HG03460 (cell line): ENCODE measurements at regions not wholly inside any gene's neighbourhood (a gene's known extent, or its start where the extent isn't known, plus 50 kb on each side); places are given as distances from the start of the nearest gene placed in this dataset.
"Not testable (repeated sequence)": the region's sequence is repeated elsewhere in the genome, so short reads cannot be mapped to it uniquely, and the experiment has no call there.

ENCODE experiments used
- ATAC-seq: cut with Tn5 transposase; IDR thresholded peaks from one replicate; pipeline ENCODE4 v1.9.1; 2021; ENCODE audit not compliant: unreplicated experiment

DNA sequence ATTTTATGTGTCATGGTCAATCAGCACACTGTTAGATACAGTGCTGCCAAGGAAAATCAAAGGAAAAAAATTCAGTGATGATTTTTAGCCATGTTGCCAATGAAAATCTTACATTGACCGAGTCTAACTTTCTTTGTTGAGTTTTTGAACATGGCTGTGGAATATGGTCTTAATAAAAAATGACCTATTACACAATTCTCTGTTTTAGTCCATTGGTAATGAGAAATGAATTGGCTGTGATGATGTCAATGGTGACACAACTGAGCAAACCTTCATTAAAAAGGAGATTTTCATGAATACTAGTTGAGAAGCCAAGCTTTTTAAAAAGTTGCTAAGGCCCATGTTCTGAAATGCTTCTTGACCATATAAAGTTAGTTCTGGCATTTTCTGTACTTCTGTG, 225.9 kb upstream of the GYPA start:
- ATAC-seq = no peak

DNA sequence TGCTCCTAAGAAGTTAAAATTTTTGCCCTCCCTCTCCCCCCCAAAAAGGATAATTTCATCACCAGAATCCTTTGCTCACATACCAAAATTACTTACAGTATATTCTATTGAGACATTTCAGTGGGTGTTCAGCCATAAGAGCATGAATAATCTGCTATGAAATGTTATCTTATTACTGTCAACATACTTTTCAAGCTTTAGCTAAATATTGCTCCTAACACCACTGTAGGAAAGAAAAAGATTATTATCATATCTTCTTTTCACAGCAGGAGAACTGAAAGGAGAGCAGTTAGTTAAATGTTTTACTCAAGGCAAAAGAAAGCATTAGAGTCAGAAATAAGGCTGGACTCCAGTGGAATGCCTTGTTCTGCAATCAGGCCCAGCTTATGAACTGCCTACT, 231.0 kb upstream of the GYPA start:
- ATAC-seq = no peak

DNA sequence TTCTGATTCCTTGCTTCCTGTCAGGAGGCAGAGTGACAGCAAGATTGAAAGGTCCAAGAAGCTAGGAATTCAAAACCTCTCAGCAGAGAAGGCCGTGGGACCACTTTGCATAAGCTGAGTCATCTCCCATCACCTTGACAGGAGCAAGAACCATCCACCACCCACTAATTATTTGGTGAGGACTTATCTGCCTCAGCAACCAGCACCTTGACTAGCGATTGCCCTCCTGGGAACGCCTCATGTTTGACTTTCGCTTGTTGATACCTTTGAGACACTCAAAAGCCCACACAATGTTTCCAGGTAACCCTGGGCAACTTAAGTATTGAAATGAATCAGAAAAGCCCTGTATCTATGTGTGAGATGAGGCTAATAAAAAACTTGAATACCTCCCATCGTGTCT, 233.5 kb upstream of the GYPA start:
- peak; percentile 92 for ATAC-seq

DNA sequence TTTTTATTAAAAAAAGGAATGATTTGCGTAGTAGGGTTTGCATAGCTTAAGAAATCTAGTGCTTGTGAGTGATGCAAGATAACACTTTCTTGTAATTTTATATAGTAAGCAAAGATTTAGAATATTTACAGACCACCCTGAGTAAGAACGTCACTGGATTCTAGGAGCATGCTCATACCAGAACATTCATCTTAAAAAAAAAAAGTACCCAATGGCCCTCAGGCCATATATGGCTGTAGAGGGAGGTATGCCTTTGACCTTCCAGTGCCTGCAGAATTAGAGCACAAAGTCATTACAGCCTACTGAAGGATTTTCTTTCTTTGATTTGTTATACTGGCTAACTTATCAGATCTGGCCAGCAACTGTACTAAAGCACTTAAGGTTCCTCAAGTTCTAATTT, 236.3 kb upstream of the GYPA start:
- ATAC-seq = no peak

DNA sequence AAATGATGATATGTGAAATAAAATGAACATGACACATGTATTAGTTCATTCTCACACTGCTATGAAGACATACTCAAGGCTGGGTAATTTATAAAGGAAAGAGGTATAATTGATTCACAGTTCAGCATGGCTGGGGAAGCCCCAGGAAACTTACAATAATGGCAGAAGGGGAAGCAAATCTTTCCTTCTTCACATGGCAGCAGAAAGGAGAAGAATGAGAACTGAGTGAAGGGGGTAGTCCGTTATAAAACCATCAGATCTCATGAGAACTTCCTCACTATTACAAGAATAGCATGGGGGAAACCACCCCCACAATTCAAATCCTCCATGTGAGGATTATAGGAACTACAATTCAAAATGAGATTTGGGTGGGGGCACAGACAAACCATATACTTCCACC, 243.9 kb upstream of the GYPA start:
- no peak for ATAC-seq

DNA sequence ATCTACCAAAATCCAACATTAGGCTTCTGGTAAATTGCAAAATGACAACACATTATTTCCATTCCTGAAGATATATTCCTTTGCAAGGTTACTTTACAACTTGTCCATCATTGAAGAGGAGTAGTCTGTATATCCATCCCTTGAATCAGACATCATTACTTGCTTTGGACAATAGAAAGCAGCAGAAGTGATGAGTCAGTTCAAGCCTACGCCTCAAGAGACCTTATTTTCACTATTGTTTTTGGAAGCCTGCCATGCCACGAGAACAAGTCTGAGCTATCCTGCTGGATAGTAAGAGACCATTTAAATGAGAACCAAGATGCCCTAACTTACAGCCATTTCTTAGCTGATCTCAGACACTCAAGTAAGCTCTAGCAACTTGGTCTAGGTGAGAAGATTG, 246.0 kb upstream of the HHIP start:
- ATAC-seq = peak; percentile 65

DNA sequence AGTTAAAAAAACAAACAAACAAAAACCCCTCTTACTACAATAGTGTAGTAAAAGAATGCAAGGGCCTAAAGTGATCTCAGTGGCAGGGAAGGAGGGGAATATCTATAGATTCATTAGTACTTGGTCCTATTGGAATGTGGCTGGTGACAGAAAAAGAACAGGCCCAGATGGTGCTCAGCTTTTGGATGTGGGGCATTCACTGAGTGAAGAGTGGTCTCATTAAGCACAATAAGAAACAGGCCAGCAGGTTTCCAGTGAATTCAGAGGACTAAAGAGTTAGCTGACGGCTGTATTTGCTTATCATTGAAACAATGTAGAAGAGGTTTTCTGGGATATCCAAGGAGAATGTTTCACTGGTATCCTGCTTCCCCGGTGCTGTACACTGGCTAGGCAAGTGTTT, 243.8 kb upstream of the HHIP start:
- ATAC-seq = no peak

DNA sequence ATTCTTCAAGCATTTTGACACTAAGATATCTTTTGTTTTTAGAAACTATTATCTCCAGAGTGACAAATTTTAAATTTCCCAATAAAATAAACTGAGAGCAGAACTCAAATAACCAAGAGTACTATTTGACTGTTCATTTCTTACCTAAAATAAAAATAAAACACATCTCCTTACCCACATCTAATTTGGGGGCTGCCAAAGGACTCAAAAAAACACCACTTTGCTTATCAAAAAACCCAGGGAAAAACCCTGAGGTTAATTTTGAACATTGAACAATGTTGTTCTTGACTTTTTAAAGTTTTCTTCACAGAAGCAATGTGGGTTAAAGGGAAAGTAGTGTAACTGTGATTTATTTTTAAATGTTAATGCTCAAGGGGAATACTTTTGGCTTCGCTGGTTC, 243.0 kb upstream of the HHIP start:
- ATAC-seq = no peak

DNA sequence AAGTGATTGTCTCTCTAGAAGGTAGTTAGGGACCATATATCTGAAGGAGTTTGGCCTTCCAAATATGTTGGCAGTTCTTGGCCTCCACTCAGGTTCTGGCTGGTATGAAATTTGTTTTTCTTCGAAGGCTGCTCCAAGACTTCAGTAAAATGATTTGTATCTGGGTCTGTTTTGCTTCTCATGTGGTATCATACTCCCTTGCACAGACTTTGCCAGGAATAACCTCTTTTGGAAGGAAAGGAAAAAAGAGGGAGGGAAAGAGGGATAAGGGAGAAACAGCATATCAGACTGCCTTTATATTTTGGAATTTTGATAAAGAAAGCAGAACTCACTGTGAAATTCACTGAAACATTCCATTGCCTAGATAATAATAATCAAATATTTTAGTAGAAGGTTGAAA, 242.1 kb upstream of the HHIP start:
- no peak for ATAC-seq

DNA sequence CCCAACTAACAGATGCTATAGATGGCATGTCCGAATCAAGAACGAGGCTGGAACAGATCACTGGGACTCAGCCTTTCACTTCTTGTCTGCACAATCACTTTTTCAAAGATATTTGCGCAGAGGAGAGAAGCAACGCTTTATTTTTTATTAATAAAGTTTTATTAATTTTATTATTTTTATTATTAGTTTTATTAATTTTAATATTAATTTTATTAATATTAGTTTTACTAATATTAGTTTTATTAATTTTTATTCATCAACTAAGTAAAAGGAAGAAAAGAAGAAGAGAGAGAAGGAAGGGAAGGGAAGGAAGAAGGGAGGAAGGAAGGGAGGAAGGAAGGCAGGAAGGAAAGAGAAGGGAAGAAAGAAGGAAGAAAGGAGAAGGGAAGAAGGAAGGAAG, 236.4 kb upstream of the HHIP start:
- ATAC-seq = no peak

DNA sequence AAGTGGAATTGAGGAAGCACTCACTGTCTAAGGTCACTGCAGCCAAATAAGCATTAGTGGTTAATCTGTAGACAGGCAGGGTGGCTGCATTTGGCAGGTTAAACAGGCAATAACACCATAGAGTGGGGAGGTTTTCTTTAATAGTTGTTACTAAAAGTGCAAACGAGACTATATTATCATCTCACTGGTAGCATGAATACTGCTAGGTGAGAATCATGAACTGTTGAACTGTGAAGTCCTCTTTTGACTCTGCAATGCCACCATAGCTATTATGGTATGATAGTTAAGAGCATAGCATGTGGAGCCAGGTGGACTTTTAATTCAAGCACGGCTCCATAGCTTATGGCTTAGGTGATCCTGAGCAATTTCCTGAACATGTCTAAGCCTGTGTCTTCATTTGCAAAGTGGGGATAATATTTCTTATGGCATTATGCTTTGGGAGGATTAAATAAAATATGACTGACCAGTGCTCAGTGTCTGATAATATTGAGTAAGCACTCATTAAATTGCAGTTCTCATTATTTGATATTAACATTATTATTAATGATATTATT, 235.6 kb upstream of the HHIP start:
- ATAC-seq = no peak

DNA sequence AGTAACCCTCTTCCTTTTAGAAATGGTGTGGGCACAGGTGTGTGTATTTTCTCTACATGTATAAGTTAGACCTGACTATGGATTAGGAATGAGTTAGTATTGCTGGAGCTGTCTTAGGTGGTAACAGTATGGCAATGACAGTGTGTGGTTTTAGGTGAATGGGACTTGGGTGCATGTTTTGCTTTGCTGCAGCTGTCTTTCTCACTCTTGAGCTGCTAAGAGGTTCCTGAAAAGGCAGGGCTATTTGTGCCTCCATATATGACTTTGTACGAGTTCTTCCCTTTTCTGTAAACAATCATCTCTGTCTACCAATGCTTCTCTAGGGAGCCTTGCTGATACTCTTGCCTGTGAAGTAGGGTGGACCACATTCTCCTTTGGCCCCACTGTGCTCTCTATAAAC, 234.8 kb upstream of the HHIP start:
- ATAC-seq = no peak

DNA sequence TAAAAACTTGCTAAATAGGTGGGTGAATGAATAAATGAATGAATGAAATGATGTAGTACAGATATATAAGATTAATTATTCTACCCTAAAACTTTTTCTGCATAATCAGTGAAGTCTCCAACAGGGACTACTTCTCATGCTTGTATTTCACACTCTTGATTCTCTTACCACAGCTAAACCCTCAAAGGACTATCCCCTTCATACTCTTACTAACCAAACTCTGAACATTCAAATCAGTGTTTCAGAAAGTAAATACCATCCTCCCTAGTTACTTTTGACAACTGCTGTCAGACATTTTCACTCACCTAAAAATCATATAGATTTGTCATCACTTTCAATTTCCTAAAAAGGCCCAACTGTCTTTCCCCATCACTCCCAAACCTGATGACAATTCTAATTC, 234.3 kb upstream of the HHIP start:
- ATAC-seq = no peak

DNA sequence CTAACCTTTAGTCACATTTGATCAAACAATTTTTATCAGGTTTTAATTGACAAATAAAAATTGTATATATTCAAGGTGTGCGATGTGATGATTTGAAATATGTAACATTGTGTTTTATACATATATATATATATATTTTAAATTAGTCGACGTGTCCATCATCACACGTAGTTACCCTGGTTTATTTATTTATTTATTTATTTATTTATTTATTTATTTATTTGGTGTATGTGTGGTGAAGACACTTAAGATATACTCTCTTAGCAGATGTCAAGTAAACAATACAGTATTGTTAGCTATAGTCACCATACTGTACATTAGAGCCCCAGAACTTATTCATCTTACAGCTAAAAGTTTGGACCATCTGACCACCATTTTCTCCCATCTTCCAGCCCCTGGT, 224.9 kb upstream of the HHIP start:
- ATAC-seq = no peak

DNA sequence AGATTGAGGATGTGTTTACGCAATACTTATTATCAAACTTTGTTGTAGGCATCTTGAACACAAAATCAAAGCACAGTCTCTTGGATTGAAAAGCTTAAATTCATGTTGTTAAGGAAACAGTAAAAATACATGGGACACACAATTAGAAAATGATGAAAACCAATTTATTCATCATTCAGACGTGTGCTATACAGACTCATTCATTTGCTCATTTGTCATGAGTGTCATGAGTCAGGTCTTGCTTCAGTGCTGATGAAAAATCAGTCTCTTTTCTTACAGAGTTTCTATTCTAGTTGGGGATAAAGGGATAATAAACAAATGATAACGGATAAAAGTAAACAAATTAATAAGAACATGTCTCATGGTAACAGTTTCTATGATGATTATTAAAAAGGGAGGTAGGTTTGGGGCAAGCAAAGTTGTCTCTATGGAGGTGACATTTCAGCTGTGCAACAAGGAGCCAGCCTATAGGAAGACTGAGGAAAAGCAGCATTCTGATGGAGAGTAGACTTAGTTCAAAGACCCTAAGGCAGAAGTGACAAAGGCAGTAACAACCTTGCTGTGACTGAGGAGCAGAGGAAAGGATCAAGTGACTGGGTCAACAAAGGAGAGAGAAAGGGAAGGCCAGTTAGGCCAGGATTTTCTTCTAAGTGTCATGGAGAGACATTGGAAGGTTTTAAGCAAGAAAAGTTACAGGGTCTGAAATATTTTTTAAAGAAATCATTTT, 224.0 kb upstream of the HHIP start:
- ATAC-seq = no peak

DNA sequence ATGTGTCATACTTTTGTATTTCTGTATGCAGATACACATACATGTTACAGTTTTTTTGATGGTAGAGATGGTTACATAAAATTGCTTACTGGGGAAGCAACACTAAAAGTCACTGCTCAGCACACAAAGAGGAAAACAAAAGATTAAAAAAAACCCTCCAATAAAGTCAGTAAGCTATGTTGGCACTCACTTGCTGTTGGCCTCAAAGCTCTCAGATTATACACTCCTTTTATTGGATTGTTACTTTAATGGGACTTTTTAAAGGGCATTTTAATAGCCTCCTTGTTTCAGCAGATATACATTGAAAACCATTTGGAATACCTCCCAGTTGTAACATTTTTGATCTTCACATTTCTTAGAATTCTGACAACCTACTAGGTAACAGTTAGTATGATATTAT, 222.0 kb upstream of the HHIP start:
- no peak for ATAC-seq

DNA sequence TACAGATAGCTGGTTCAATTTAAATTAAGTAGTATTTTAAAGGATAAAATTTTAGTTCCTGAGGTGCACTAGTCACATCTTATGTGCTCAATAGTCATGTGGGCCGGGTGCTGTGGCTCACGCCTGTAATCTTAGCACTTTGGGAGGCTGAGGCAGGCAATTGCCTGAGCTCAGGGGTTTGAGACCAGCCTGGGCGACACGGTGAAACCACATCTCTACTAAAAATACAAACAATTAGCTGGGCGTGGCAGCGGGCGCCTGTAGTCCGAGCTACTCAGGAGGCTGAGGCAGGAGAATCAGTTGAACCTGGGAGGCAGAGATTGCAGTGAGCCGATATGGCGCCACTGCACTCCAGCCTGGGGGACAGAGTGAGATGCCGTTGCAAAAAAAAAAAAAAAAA, 219.9 kb upstream of the HHIP start:
- not testable (repeated sequence) for ATAC-seq

DNA sequence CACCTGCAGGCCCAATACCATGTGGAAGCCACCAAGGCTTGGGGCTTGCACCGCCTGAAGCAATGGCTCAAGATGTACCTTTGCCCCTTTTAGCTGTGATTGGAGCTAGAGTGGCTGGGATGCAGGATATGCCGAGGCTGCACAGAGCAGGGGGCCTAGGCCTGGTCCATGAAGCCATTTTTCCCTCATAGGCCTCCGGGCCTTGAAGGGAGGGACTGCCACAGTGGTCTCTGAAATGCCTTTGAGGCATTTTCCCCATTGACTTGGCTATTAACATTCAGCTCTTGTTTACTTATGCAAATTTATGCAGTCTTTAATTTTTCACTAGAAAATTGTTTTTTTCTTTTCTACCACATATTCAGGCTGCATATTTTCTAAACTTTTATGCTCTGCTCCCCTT, 203.2 kb upstream of the HHIP start:
- ATAC-seq = no peak

DNA sequence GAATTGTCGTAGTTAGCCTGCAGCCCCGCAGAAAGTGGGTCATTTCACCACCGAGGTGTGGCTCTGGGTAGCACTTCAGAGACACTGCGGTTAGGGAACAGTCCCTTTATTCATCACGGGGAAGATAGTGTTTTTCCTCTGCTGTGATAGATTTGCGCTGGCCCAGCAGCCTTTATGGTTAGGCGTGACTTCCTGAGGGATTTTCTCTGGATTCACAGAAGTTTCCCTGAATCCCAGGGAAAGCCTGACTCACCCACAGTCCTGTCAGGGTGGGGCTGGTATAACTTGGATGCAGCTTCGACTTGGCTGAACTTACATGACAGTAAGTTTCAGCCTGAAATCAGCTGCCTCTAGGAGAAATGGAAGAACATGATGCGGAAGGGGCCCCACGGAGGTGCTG, 196.3 kb upstream of the HHIP start:
- no peak for ATAC-seq

DNA sequence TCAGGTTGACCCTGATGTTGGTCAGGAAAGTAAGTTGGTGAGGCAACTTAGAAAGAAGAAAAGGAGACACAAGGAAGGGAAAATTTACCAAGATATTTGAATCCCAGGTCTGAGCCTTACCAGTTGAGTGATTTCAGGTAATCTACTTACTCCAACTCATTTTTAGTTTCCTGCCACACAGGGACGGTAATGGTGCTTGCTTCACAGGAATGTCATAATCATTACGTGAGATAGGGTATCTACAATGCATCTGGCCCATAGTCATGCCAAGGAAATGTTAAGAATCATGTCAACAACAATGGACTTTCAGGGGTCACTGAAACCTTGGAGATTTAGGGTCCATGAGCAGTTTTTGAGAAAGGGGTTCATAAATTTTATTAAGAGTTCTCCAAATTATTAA, 195.4 kb upstream of the HHIP start:
- no peak for ATAC-seq

DNA sequence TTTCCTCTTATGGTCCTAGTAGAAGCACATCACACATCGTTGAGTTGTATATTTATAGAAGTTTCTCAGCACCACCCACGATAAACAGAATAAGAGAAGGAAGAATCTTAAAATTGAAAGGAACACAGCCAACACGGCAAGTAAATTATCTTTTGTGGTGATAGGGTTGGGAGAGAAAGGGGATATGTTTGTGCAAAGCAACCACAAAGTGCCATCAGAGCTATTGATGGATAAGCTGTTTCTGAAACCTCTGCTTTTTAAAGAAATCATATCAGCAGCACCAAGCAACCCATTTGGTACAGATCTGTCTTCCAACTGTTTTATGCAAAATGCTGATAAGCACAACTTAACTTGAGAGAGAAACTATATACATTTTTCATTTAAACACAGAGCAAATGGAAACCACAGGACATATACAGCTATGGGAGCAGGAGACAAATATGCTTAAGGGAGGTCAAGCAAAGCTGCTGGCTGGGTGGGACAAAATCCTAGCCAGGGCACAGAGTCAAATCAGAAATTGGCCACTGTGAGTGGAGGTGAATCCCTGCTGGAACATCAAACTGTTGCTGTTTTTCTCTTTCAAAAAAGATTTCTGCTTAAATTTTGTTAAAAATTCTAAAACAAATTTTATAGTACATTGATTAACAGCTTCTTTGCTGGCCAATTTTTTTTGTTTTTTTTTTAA, 194.0 kb upstream of the HHIP start:
- no peak for ATAC-seq

DNA sequence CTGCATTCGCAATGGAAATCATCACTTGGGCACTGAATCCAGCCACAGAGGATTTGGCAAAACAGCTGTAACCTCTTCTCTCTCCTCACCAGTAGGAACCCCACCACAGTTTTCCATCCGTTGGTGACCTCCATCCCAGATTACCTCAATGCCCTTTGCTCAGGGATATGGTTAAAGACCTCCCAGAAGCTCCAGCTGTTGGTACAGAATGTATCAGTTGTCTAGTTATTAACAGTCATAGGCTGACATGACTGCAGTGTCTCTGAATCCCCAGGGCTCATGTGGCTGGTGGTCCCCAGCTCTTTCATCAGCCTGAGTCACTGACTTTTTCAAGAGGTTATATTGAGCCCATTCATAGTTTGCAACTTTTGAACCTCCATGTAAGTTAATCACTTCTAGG, 189.8 kb upstream of the HHIP start:
- ATAC-seq = no peak

DNA sequence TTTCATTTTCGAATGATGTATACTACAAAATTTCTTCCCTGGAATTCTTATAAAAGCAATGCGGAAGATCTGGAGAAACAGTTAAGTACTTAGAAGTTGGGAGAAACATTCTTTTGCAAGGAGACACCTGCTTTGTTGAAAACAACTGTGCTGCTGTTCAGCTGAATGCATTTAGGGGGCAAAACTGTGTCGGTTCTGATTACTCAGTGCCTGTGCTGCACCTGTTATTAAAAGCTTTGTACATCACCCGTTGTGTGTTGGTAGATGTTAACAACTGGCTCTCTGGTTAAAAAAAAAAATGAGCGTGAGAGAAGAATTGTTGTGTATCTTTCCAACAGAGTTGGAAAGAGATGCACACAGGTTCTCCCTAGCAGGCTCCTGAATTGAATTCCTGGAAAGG, 184.1 kb upstream of the HHIP start:
- ATAC-seq = no peak
